ENCODE measurements at regions not wholly inside any gene's neighbourhood (a gene's known extent, or its start where the extent isn't known, plus 50 kb on each side); places are given as distances from the start of the nearest gene placed in this dataset.

- TF ChIP-seq CTCF (IDR thresholded peaks at IDR 0.05; ENCODE audit: insufficient read depth, low read length): no peak
These were observed 243.9 kb upstream of the CIBAR2 start for GRCh38 chr16:85356157-85356556.

GRCh38 chr16:85357323-85357722 lies 245.1 kb upstream of the CIBAR2 start:
- H3K4me3 ChIP-seq (ENCODE audit: low read depth, low read length): no peak overlapping the region
- no peak for DNase-seq (ENCODE audit: low read depth)
- TF ChIP-seq CTCF (IDR thresholded peaks at IDR 0.05; ENCODE audit: insufficient read depth, low read length): no peak

More at GRCh38 chr16:85356157-85356556, 243.9 kb upstream of the CIBAR2 start:
- no peak overlapping the region for H3K4me3 ChIP-seq (ENCODE audit: low read depth, low read length)
- no peak for DNase-seq (ENCODE audit: low read depth)

GRCh38 chr16:85357924-85358505 lies 245.7 kb upstream of the CIBAR2 start:
- DNase-seq (ENCODE audit: low read depth): no peak
- no peak overlapping the region for H3K4me3 ChIP-seq (ENCODE audit: low read depth, low read length)
- no peak for TF ChIP-seq CTCF (IDR thresholded peaks at IDR 0.05; ENCODE audit: insufficient read depth, low read length)

- DNase-seq (ENCODE audit: low read depth): no peak
- H3K4me3 ChIP-seq (ENCODE audit: low read depth, low read length): no peak overlapping the region
- TF ChIP-seq CTCF (IDR thresholded peaks at IDR 0.05; ENCODE audit: insufficient read depth, low read length): no peak
These were observed 246.5 kb upstream of the CIBAR2 start for GRCh38 chr16:85358704-85359146.

- TF ChIP-seq CTCF (IDR thresholded peaks at IDR 0.05; ENCODE audit: insufficient read depth, low read length): no peak
- H3K4me3 ChIP-seq (ENCODE audit: low read depth, low read length): no peak overlapping the region
- DNase-seq (ENCODE audit: low read depth): peak; percentile 72
These were observed 247.0 kb upstream of the CIBAR2 start for GRCh38 chr16:85359147-85359822.

- TF ChIP-seq CTCF (IDR thresholded peaks at IDR 0.05; ENCODE audit: insufficient read depth, low read length): no peak
- DNase-seq (ENCODE audit: low read depth): no peak
- H3K4me3 ChIP-seq (ENCODE audit: low read depth, low read length): no peak overlapping the region
These were observed 248.3 kb upstream of the CIBAR2 start for GRCh38 chr16:85360323-85361277.

Data from fibroblast of the aortic adventitia (primary cell).